ENCODE measurements at regions not wholly inside any gene's neighbourhood (a gene's known extent, or its start where the extent isn't known, plus 50 kb on each side); places are given as distances from the start of the nearest gene placed in this dataset.

GRCh38 chr1:181396171-181396670, 87.1 kb upstream of the CACNA1E start:
- peak; percentile 17 for DNase-seq

GRCh38 chr1:181396811-181397210, 86.5 kb upstream of the CACNA1E start:
- DNase-seq = no peak

- DNase-seq = no peak
Observed at GRCh38 chr1:181397845-181398244, 85.5 kb upstream of the CACNA1E start.

- DNase-seq = no peak
Observed at GRCh38 chr1:181398544-181398943, 84.8 kb upstream of the CACNA1E start.

GRCh38 chr1:181405584-181405983, 77.7 kb upstream of the CACNA1E start:
- DNase-seq = no peak

GRCh38 chr1:181406989-181407388, 76.3 kb upstream of the CACNA1E start:
- no peak for DNase-seq

- no peak for DNase-seq
Observed at GRCh38 chr1:181409981-181410380, 73.3 kb upstream of the CACNA1E start.

- no peak for DNase-seq
Observed at GRCh38 chr1:181412746-181413145, 70.6 kb upstream of the CACNA1E start.

- no peak for DNase-seq
Observed at GRCh38 chr1:181413195-181413815, 70.0 kb upstream of the CACNA1E start.

- DNase-seq = no peak
Observed at GRCh38 chr1:181413836-181414235, 69.5 kb upstream of the CACNA1E start.

- DNase-seq = no peak
Observed at GRCh38 chr1:181416268-181416860, 67.0 kb upstream of the CACNA1E start.

- no peak for DNase-seq
Observed at GRCh38 chr1:181417915-181418314, 65.4 kb upstream of the CACNA1E start.

GRCh38 chr1:181423301-181423918, 59.9 kb upstream of the CACNA1E start:
- DNase-seq = no peak

- peak; percentile 61 for DNase-seq
Observed at GRCh38 chr1:181424786-181425403, 58.4 kb upstream of the CACNA1E start.

- no peak for DNase-seq
Observed at GRCh38 chr1:181425566-181425965, 57.8 kb upstream of the CACNA1E start.

GRCh38 chr1:181429462-181429861, 53.9 kb upstream of the CACNA1E start:
- DNase-seq = no peak

- DNase-seq = no peak
Observed at GRCh38 chr1:181430015-181430885, 53.1 kb upstream of the CACNA1E start.
